Retinal pigment epithelial cell (primary cell): ENCODE measurements at regions not wholly inside any gene's neighbourhood (a gene's known extent, or its start where the extent isn't known, plus 50 kb on each side); places are given as distances from the start of the nearest gene placed in this dataset.

Experiments
- DNase-seq: peaks from one replicate; pipeline ENCODE4 v3.0.0-alpha.2; 2010; ENCODE audit warnings: low read depth
- H3K4me3 ChIP-seq: 2 replicates; pipeline ENCODE4 v1.5.1; 2011; ENCODE audit warnings: mild to moderate bottlenecking, low read length, control low read depth, moderate library complexity
- CTCF ChIP-seq: conservative IDR thresholded peaks from 2 replicates; pipeline ENCODE4 v1.5.1; 2011; ENCODE audit warnings: low read depth, low read length, control low read depth, inconsistent platforms

DNA sequence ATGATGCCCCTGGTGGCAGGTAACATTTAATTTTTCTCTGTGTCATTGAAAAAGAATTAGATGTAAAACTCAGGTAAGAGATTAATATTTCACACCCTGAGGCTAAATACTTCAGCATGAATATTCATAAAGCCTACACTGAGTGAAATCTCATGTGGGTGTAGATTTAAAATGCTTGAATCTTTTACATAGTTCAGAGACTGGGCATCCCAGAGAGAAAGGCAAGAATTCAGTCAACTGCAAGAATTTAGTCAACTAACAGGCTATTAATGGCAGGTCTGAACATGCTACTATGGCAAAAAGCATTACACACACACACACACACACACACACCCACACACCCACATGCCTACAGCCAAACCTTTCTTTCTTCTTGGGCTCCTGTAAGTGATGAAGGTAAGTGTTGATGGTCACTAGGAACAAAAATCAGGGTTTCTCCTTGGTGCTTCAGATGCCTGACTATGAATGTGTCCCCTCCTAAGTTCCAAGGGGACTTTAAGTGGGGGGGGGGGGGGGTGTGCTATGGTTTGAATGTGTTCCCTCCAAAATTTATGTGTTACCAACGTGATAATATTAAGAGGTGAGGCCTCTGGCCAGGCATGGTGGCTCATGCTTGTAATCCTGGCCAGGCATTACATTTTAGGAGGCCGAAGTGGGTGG lies 63.7 kb upstream of the PSMD7 start:
- DNase-seq: no peak
- no peak overlapping the region for H3K4me3 ChIP-seq
- no peak for TF ChIP-seq CTCF

DNA sequence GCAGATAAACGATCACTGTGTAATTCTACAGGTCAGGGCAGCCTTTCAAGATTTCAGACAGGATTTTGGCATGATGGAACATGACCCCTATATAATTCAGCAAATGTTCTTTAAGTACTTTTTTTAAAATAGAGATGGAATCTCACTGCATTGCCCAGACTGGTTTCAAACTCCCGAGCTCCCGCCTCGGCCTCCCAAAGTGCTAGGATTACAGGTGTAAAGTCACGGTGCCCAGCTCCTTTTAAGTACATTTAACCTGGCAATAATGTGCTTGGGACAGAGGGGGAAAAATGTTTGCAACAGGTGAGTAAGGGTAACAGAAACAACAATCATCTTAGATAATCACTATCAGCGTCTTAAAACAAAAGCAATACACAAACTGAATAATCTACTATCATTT lies 66.5 kb upstream of the PSMD7 start:
- TF ChIP-seq CTCF: no peak
- no peak for DNase-seq
- no peak overlapping the region for H3K4me3 ChIP-seq

GRCh38 chr16:74226338-74226954 lies 70.2 kb upstream of the PSMD7 start:
- peak; percentile 47 for TF ChIP-seq CTCF
- H3K4me3 ChIP-seq: no peak overlapping the region
- no peak for DNase-seq

- TF ChIP-seq CTCF: no peak
- no peak for DNase-seq
- no peak overlapping the region for H3K4me3 ChIP-seq
Measured at GRCh38 chr16:74224828-74225612, 71.6 kb upstream of the PSMD7 start.

GRCh38 chr16:74221828-74222227 lies 74.8 kb upstream of the PSMD7 start:
- no peak for TF ChIP-seq CTCF
- DNase-seq: no peak
- no peak overlapping the region for H3K4me3 ChIP-seq

DNA sequence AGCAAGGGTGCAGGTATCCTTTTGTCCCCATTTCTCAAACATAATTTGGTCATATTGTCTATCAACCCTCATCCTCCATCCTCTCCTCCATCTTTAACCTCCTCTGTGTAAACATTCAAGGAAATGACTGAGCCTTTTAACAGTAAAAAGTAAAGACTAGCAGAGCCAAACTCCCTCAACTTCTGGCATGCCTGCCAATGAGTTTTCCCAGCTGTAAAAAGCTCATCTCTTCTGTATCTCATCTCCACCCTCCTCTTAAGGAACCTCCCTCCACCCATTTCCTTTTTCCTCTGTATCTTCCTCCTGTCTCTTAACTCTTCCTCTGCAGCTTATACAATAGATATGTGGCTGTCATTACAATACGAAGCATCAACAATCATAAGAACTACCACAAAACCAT lies 76.9 kb upstream of the PSMD7 start:
- H3K4me3 ChIP-seq: no peak overlapping the region
- DNase-seq: no peak
- no peak for TF ChIP-seq CTCF

GRCh38 chr16:74218871-74219270 lies 77.7 kb upstream of the PSMD7 start:
- TF ChIP-seq CTCF: no peak
- H3K4me3 ChIP-seq: no peak overlapping the region
- no peak for DNase-seq
